H1 (cell line): ENCODE measurements at regions not wholly inside any gene's neighbourhood (a gene's known extent, or its start where the extent isn't known, plus 50 kb on each side); places are given as distances from the start of the nearest gene placed in this dataset.

Source experiments
- CTCF ChIA-PET: fragments of 300-600 bp; sonication (Branson Sonifier 250); formaldehyde crosslinking; loops from one replicate; lab custom pipeline; 2021; ENCODE audit not compliant: partially characterized antibody; lab: Charles Lee
- POLR2A ChIA-PET: fragments of 300-600 bp; sonication (Branson Sonifier 250); formaldehyde crosslinking; loops from one replicate; lab custom pipeline; 2021; ENCODE audit warnings: inconsistent platforms; ENCODE audit not compliant: partially characterized antibody; lab: Charles Lee
- DNase-seq, 2 experiments: peaks; one replicate each; pipeline versions ENCODE4 v3.0.0 to v3.0.0-alpha.2; 2010 to 2022; ENCODE audit warnings: low spot score in 2 of 2, low read depth in 1 of 2, mixed read lengths in 1 of 2
- FAIRE-seq: peaks from 2 replicates; lab custom pipeline; 2011; peaks lifted over from hg19 to GRCh38; lab: Jason Lieb, UNC
- H2AFZ ChIP-seq: 2 replicates; pipeline ENCODE4 v1.8.1; 2012; ENCODE audit warnings: low read length, inconsistent platforms
- H2AK5ac ChIP-seq: 2 replicates; pipeline ENCODE4 v1.6.1; 2013; ENCODE audit warnings: low read depth, low read length
- H2BK120ac ChIP-seq: replicated peaks from 2 replicates; pipeline ENCODE3; 2013; ENCODE audit warnings: low read depth, low read length, inconsistent platforms
- H2BK12ac ChIP-seq: 2 replicates; pipeline ENCODE4 v1.6.1; 2013; ENCODE audit warnings: low read depth, low read length
- H2BK15ac ChIP-seq: 2 replicates; pipeline ENCODE4 v1.6.1; 2013; ENCODE audit warnings: low read length
- H2BK20ac ChIP-seq: 2 replicates; pipeline ENCODE4 v1.6.1; 2013; ENCODE audit warnings: low read length
- H2BK5ac ChIP-seq: 2 replicates; pipeline ENCODE4 v1.6.1; 2013; ENCODE audit warnings: low read depth, low read length
- H3K14ac ChIP-seq: 2 replicates; pipeline ENCODE4 v1.6.1; 2013; ENCODE audit warnings: inconsistent platforms; ENCODE audit not compliant: insufficient read length
- H3K18ac ChIP-seq: 2 replicates; pipeline ENCODE4 v1.6.1; 2013; ENCODE audit warnings: low read length; ENCODE audit errors: extremely low read depth
- H3K23ac ChIP-seq: 2 replicates; pipeline ENCODE4 v1.6.1; 2013; ENCODE audit warnings: inconsistent platforms; ENCODE audit not compliant: insufficient read length
- H3K23me2 ChIP-seq: 2 replicates; pipeline ENCODE4 v1.6.1; 2013; ENCODE audit warnings: low read depth, low read length
- H3K27ac ChIP-seq: 2 replicates; pipeline ENCODE4 v1.6.1; 2011; ENCODE audit warnings: low read depth, low read length, inconsistent platforms
- H3K27me3 ChIP-seq, 4 experiments: replicated peaks in 1 of 4; 1 replicate in 1 of 4; 2 replicates in 3 of 4; pipeline versions ENCODE4 v1.6.1 to v1.8.1; 2011 to 2013; ENCODE audit warnings: low read length in 3 of 4, mild to moderate bottlenecking in 3 of 4, inconsistent platforms in 2 of 4, mixed read lengths in 2 of 4, moderate library complexity in 1 of 4; ENCODE audit not compliant: control insufficient read depth in 3 of 4, insufficient read depth in 3 of 4; ENCODE audit errors: extremely low read depth in 1 of 4
- H3K36me3 ChIP-seq, 4 experiments: 2 replicates each; pipeline versions ENCODE4 v1.6.1 to v1.8.1; 2011 to 2013; ENCODE audit warnings: mild to moderate bottlenecking in 4 of 4, low read length in 3 of 4, moderate library complexity in 2 of 4, control low read depth in 1 of 4, inconsistent platforms in 1 of 4; ENCODE audit not compliant: insufficient read depth in 4 of 4, control insufficient read depth in 2 of 4
- H3K4ac ChIP-seq: replicated peaks from 2 replicates; pipeline ENCODE3; 2013; ENCODE audit warnings: low read length, low read depth, mixed read lengths, inconsistent platforms; ENCODE audit not compliant: insufficient read length
- H3K4me1 ChIP-seq, 4 experiments: replicated peaks in 1 of 4; 1 replicate in 1 of 4; 2 replicates in 3 of 4; pipeline versions ENCODE4 v1.6.1 to v1.8.1; 2011 to 2013; ENCODE audit warnings: low read length in 3 of 4, inconsistent platforms in 2 of 4, mixed read lengths in 1 of 4; ENCODE audit not compliant: insufficient read depth in 4 of 4, control insufficient read depth in 3 of 4
- H3K4me2 ChIP-seq, 2 experiments: 2 replicates each; pipeline versions ENCODE4 v1.6.1 to v1.8.1; 2011 to 2013; ENCODE audit warnings: low read depth in 2 of 2, low read length in 2 of 2, control low read depth in 1 of 2, inconsistent platforms in 1 of 2, mild to moderate bottlenecking in 1 of 2; ENCODE audit not compliant: insufficient read depth in 1 of 2
- H3K4me3 ChIP-seq, 4 experiments: fragments of 200-600, 300-600 bp in 1 of 4; sonication (generic), shearing (Covaris generic), sonication (Bioruptor Twin) in 1 of 4; 2 replicates each; pipeline versions ENCODE4 v1.5.1 to v1.8.1; 2011 to 2016; ENCODE audit warnings: low read length in 4 of 4, low read depth in 3 of 4, control low read depth in 2 of 4, inconsistent platforms in 2 of 4, mild to moderate bottlenecking in 2 of 4, mixed read lengths in 1 of 4, moderate library complexity in 1 of 4; ENCODE audit not compliant: insufficient read depth in 2 of 4; ENCODE audit errors: extremely low read depth in 1 of 4
- H3K56ac ChIP-seq: replicated peaks from 2 replicates; pipeline ENCODE3; 2013; ENCODE audit warnings: low read depth, mild to moderate bottlenecking, mixed read lengths, low read length, inconsistent platforms; ENCODE audit not compliant: insufficient read length
- H3K79me1 ChIP-seq: 2 replicates; pipeline ENCODE4 v1.6.1; 2013; ENCODE audit warnings: low read depth, low read length, control low read depth
- H3K79me2 ChIP-seq, 2 experiments: 2 replicates each; pipeline versions ENCODE4 v1.6.1 to v1.8.1; 2012 to 2013; ENCODE audit warnings: low read length in 2 of 2, mild to moderate bottlenecking in 2 of 2, inconsistent platforms in 1 of 2; ENCODE audit not compliant: insufficient read depth in 2 of 2, control insufficient read depth in 1 of 2
- H3K9ac ChIP-seq, 4 experiments: replicated peaks in 1 of 4; 1 replicate in 1 of 4; 2 replicates in 3 of 4; pipeline versions ENCODE4 v1.6.1 to v1.8.1; 2011 to 2013; ENCODE audit warnings: low read depth in 3 of 4, low read length in 3 of 4, control low read depth in 2 of 4, mild to moderate bottlenecking in 2 of 4, moderate library complexity in 2 of 4, inconsistent platforms in 1 of 4; ENCODE audit errors: extremely low read depth in 1 of 4
- H3K9me3 ChIP-seq, 2 experiments: 2 replicates each; pipeline versions ENCODE4 v1.6.1 to v1.8.1; 2012 to 2013; ENCODE audit warnings: mild to moderate bottlenecking in 2 of 2, moderate library complexity in 2 of 2, control low read depth in 1 of 2, inconsistent platforms in 1 of 2, low read depth in 1 of 2, low read length in 1 of 2, mixed read lengths in 1 of 2; ENCODE audit not compliant: insufficient read depth in 2 of 2
- H4K20me1 ChIP-seq, 2 experiments: replicated peaks in 1 of 2; 2 replicates each; pipeline versions ENCODE3 to v1.8.1; 2011 to 2013; ENCODE audit warnings: inconsistent platforms in 2 of 2, low read length in 2 of 2, mild to moderate bottlenecking in 1 of 2; ENCODE audit not compliant: insufficient read depth in 2 of 2, control insufficient read depth in 1 of 2
- H4K5ac ChIP-seq: 2 replicates; pipeline ENCODE4 v1.6.1; 2013; ENCODE audit warnings: low read length, low read depth, mixed read lengths, inconsistent platforms; ENCODE audit not compliant: insufficient read length
- H4K8ac ChIP-seq: 2 replicates; pipeline ENCODE4 v1.8.0; 2013; ENCODE audit warnings: mild to moderate bottlenecking, moderate library complexity, low read length, inconsistent platforms; ENCODE audit not compliant: insufficient read depth; ENCODE audit errors: extremely low read depth
- H4K91ac ChIP-seq: replicated peaks from 2 replicates; pipeline ENCODE3; 2013; ENCODE audit warnings: low read length, mixed read lengths, inconsistent platforms; ENCODE audit not compliant: insufficient read length
- POLR2AphosphoS5 ChIP-seq: IDR thresholded peaks from 2 replicates; pipeline ENCODE4 v1.6.1; 2011; ENCODE audit warnings: low read depth, low read length
- WGBS, 2 experiments: shearing (Covaris generic) in 1 of 2; methylation state at CpG; one replicate each; pipeline versions ENCODE4 v1.1.6 to v1.1.7; 2013 to 2015; ENCODE audit warnings: low lambda C conversion rate in 2 of 2, mixed read lengths in 2 of 2, inconsistent platforms in 1 of 2, low coverage in 1 of 2, missing lambda C conversion rate in 1 of 2; ENCODE audit not compliant: insufficient replicate concordance in 2 of 2, insufficient coverage in 1 of 2, insufficient read length in 1 of 2; ENCODE audit errors: extremely low coverage in 1 of 2, missing lambda C conversion rate in 1 of 2; 5-methylcytosine and 5-hydroxymethylcytosine counted together

DNA sequence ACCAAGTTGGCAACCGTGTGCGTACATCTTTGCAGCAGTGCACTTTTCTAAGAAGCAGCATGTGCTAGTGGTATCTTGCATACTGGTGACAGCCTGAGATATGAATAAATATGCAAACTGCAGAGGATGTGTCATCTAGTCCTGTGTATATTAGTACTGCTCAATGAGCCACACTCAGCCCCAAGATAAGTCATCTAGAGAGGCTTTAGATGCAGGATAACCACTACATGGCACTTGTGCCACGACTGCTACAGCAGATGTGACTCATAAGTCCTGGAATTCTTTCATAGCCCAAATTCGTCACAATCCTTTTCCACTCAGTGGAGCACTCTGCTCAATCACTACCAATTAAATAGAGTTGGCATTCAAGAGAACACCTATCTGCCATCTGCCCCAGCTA, 171.5 kb downstream of the AXIN2 start:
- H4K8ac ChIP-seq: no peak overlapping the region
- no peak overlapping the region for H3K4me3 ChIP-seq
- H3K4me1 ChIP-seq: no peaks in the 10 kb centered on the region
- no peak overlapping the region for H3K18ac ChIP-seq
- no peaks in the 10 kb centered on the region for H3K9me3 ChIP-seq
- no peak overlapping the region; a peak in 1 of 7 replicates for H3K9ac ChIP-seq
- DNase-seq (no peak), FAIRE-seq (no peak)
- no peak overlapping the region for H3K56ac ChIP-seq
- POLR2A ChIA-PET: no interaction called here
- CTCF ChIA-PET: interaction anchor here (1.6 kb wide), 1 partner anchor 29 kb away, joined by 3 read pairs; no protein-coding TSS in a partner anchor
- no peaks in the 10 kb centered on the region for H3K36me3 ChIP-seq
- no peak overlapping the region for H3K27ac ChIP-seq
- H2BK20ac ChIP-seq: no peak overlapping the region
- H3K23ac ChIP-seq: no peak overlapping the region
- no peak overlapping the region for H2BK15ac ChIP-seq
- H4K91ac ChIP-seq: no peak overlapping the region
- no peaks in the 10 kb centered on the region for H3K23me2 ChIP-seq
- no peak overlapping the region for H3K4me2 ChIP-seq
- no peak overlapping the region for H2BK12ac ChIP-seq
- 87% methylated on average over 4 of the region's 4 CpGs; no CpG with 5 or more reads in 1 of the 2 experiments for WGBS, 2 experiments
- H3K27me3 ChIP-seq: no peaks in the 10 kb centered on the region
- no peaks in the 10 kb centered on the region for H3K79me1 ChIP-seq
- H2BK120ac ChIP-seq: no peak overlapping the region
- no peak overlapping the region for H4K5ac ChIP-seq
- no peak overlapping the region for H2AK5ac ChIP-seq
- no peak overlapping the region for H2BK5ac ChIP-seq
- no peaks in the 10 kb centered on the region for H3K79me2 ChIP-seq
- no peaks in the 10 kb centered on the region for H4K20me1 ChIP-seq
- H2AFZ ChIP-seq: no peak overlapping the region
- H3K14ac ChIP-seq: no peak overlapping the region
- no peak overlapping the region for H3K4ac ChIP-seq
- no peak for TF ChIP-seq POLR2AphosphoS5
